ENCODE measurements at regions not wholly inside any gene's neighbourhood (a gene's known extent, or its start where the extent isn't known, plus 50 kb on each side); places are given as distances from the start of the nearest gene placed in this dataset.

DNA sequence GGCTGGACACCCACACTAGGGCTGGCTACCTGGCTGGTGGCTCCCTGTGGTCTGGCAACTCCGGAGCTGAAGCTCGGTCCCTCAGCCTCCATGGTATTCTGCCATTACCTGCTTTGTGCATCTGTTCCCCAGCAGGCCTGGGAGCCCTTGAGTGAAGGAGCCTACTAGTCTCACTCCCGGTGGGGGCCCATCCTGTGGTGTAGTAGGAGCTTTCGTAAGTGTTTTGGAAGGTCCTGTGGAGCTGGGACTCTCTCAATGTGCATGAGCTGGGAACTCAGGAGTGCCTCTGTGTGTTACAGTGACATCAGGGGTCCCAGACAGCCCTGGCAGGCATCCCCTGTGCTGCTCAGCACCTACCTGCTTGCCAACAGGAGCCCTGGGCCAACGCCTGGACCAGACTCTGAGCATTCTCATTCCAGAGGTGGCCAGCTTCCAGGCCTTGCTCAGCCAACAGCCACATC, 267.1 kb downstream of the GADD45G start:
- no peak for DNase-seq

DNA sequence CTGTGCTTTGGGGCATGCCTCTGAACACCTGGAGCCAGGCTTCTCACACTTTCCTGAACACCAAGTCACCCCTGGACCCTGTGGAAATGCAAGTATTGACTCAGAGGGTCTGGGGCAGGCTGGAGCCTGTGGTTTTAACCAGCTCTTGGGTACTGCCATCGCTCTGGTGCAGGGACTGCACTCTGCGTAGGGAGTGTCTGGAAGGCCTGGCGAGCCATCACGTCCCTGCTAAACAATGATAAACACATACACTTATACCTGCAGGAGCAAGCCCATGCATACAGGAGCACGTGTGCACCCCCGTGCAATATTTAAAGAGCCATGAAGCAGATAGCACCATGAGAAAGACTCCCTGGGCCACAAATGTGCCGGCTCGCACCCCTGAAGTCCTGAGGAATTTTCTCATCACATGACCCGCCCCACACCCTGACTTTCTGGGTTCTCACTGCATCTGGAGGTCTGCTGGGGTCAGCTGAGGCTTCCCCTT, 267.7 kb downstream of the GADD45G start:
- no peak for DNase-seq

DNA sequence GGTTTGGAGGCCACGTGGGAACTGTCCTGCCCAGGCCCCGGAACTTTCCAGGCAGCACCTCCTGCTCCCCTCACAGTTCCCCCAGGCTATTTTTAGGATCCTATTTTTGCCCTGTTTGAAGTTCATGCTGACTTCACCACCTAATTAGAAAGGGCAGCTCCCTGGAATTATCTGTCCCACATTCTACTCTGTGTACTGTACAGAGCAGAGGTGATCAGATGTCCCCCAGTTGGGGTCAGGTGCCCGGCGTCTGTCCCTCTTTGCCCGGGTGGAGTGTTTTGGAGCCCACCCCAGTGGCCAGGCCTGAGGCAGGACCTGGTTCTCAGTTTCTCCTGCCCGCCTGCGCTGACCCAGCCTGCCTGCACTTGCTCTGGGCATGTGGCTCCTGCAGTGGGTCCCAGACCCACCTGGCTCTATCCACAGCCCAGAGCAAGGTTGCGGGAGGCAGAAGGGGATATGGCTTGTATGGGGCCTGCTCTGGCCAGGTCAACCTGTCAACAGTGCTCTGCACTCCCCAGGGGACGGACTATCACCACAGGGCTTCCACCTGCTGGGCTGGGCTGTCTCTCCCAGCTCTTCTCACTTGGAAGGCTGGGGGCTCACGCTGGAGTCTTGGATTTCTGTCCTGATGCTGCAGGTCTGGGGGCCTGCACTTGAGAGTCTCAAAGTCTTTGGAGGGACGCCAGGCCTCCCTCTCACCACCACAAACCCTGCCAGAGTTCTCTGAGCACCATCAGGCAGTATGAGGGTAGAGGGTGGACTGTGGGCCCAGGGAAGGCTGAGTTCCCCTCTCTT, 268.3 kb downstream of the GADD45G start:
- no peak for DNase-seq

DNA sequence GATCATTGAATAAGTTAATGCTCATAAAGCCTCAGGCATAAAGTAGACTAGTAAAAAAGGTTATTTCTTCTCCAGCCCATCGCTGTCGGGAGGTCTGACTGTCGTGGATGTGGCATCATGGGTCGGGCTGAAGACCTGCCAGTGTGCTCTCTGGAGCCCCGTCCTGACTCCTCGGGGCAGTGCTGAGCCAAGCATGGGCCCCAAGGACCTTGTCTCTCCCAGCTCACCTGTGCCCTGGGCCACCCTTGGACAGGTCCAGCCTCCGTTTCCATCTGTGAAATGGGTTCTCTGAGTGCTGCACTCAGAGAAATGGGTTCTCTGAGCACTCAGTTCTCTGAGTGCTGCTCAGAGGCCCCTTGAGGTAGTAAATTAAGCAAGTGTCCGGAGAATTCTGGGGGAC, 269.0 kb downstream of the GADD45G start:
- no peak for DNase-seq

DNA sequence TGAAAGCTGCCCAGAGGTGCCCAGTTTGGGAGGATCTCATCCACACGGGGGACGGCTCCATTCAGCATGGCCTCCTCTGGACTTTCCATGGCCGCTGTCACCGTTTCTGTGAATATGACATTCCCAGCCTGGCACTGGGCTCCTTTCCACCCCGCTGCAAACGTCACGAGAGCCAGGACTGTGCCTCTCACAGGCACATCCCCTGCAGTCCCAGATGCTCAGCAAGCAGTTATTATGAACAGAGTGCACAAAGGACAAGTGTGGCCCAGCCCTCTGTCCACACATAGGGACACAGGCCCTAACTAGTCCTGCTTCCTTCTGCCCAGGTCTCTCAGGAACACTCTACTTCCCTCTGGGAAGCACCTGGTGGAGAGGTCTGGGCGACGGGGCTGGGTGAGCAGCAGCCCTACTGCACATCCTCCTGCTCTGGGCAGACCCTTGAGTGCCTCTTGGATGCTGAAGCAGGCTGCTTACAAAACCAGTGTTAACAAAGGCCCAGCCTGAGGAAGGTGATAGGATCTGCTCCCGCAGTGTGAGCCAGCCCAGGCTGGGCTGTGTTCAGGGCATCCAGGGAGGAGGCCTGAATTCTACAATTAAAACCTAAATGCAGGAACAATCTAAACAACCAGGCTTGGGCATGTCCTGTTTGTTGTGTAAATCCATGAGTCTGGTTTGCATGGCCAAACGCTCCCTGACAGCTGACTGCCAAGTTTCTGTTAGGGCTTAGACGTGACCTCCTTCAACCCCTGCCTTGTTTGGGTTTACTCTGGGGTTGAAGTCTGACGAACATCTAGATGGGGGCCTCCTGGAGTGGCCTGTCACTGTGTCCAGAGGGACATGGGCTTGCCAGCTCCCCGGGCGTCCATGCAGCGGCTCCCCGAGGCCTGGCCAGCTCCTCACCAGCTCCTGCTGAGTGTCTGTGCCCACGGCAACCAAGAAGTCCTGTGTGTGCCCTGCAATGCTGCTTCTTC, 269.8 kb downstream of the GADD45G start:
- DNase-seq = no peak

DNA sequence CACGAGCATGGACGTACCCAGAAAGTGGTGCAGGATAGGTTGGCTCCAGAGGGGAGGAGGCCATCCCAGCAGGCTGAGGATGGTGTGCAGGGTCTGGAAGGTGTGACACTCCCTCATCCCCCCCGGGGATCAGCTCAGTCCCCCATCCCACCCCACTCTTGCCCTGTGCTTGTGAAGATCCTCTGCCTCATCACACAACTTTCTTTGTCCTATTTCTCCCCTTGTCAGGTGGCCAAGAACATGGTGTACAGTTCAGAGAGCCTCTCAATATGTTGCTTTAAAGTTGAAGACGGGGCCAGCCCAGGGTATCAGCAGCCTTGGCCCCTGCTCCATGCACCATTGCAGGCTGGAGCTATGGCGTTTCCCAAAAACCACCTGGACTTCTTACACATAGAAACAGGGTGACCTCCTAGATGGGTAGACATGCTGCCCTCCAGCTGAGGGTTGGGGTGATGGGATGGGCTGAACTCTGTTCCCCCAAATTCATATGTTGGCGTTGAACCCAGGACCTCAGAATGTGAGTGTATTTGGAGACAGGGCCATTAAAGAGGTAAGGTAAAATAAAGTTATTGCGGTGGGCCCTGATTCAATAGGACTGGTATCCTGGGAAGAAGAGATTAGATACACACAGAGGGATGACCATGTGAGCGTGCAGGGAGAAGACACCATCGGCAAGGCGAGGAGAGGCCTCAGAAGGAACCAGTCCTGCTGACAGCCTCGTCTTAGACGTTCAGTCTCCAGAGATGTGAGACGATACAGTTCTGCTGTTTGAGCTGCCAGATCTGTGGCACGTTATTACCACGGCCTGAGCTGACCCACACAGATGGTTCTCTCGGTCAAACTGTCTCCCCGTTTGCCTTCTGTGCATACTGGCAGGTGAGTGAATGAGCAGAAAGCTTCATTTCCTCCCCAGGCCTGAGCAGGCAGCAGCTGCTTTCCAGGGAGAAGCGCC, 272.5 kb downstream of the GADD45G start:
- DNase-seq = no peak

DNA sequence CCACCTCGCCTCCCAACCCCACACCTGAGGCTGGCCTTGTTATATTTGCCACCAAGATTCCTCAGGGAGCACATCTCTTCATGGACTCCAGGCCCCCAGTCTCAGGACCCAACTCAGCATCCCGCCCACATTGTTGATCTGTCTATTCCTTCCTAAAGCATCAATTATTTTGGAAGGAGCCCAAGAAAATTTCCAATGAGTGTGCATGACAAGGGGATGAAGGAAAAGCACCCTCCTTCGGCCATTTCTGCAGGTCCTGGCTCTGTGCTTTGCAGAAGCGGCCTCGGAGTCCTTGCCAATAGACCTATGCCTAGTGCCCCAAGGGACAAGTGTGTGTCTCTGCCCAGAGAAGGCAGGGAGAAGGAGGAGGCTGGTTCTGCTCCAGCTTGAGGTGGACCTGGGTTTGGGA, 273.2 kb downstream of the GADD45G start:
- DNase-seq = no peak

DNA sequence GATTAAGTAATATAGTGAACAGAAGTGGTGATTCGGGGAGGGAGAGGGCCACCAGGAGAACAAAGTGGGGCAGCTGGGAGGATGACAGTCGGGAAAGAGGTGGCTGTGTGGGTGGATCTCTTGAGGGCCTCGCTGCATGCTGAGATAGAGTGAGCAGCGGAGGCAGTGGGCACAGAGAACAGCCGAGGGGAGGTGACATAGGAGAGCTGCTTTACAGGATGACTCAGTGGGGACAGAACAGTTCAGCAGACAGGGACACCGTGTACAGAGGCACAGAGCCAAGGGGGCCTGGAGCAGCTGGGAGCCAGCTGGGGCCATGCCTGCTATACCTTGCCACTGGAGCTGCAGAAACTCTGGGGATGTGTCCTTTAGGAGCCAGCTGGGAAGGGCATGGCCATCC, 273.9 kb downstream of the GADD45G start:
- DNase-seq = no peak

DNA sequence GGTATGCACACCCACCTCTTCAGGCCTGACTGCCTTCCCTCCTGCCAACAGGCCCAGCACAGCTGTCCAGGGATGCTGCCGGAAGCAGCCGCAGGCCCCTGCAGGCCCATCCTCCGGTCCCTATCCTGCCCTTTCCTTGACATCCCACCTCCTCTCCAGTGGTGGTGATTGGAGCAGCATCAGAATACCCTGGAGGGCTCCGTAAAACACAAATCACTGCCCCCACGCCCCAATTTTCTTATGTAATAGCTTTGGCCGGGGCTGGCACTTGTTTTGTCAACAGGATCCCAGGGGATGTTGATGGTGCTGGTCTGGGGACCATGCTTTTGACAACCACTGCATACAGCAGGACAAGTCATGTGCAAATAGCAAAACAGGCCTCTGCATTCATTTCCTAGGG, 274.5 kb downstream of the GADD45G start:
- no peak for DNase-seq

DNA sequence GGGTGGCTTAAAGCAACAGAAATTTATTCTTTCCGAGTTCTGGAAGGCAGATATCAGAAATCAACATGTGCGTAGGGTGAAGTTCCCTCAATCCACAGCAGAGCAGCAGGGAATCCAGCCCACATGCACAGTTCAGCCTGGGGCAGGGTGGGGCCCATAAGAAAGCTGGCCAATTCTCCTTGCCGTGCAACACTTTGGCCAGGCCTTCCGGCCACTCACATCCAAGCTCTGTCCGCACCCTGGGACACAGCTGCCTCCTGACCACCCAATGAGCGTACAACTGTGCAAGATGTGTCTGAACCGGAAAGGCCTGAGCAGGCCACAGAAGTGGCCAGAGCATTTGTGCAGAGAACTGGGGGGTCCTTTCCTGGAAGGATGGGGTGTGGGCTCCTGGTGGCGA, 274.9 kb downstream of the GADD45G start:
- DNase-seq = no peak

DNA sequence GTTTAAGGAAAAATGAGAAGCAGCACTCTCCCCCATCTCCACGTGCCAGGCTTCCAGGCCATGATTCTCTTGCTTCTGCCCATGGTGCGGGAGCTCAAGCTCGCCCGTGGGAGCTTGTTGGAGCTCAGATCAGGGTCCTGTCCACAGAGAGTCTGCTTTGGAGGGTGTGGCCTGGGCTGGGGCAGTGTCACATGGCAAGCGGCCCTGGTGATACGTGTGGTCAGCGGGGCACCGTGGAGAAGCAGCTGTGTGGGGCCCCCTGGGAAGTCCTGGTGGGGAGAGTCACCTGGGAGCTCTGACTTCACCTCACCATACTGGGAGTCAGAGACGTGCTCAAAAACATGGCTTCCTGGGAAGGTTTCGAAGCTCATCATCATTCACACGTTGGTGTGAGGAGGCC, 275.3 kb downstream of the GADD45G start:
- no peak for DNase-seq

DNA sequence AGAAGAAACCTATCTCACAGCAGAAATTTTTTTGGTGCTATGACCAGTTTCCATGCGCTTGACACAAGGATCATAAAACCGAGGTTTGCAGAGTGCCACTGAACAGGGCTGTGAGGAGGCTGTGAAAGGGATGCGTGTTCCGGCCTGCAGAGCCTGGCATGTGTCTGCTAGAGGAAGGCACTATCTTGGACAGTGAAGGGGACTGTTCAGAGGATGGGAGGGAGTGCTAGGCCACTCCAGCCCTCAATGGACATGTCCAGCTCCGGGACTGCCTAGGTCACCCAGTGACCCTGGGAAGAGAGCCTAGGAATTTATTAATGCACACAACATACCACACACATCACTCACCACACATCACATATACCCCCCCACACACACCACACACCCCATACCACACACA, 275.9 kb downstream of the GADD45G start:
- DNase-seq = no peak

DNA sequence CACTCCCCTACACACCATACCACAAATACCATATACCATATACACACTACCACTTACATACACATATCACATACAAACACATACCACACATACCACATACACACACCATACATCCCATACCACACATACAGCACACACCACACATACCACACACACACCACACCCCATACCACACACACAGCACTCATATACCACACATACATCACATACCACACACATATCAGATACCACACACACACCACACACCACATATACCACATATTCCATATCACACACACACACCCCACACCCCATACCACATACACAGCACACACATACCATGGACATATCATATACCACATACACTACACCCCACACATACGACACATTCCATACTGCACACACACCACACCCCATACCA, 276.6 kb downstream of the GADD45G start:
- DNase-seq = no peak

DNA sequence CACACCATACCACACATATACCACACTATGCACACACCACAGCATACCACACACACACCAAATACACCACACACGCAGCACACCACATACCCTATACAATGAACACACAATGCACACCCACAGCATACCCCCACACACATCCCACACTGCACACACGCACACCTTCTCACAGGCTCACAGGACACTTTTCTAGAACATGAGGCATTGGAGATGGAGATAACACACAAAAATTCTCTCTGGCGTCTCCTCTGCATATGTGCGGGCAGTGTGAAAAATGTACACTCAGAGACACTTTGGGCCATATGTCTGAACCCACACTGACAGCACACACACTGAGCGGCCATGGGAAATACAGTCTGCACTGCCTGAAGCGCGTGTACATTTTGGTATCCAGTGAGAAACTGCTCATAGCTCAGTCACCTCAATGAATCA, 278.1 kb downstream of the GADD45G start:
- DNase-seq = no peak

DNA sequence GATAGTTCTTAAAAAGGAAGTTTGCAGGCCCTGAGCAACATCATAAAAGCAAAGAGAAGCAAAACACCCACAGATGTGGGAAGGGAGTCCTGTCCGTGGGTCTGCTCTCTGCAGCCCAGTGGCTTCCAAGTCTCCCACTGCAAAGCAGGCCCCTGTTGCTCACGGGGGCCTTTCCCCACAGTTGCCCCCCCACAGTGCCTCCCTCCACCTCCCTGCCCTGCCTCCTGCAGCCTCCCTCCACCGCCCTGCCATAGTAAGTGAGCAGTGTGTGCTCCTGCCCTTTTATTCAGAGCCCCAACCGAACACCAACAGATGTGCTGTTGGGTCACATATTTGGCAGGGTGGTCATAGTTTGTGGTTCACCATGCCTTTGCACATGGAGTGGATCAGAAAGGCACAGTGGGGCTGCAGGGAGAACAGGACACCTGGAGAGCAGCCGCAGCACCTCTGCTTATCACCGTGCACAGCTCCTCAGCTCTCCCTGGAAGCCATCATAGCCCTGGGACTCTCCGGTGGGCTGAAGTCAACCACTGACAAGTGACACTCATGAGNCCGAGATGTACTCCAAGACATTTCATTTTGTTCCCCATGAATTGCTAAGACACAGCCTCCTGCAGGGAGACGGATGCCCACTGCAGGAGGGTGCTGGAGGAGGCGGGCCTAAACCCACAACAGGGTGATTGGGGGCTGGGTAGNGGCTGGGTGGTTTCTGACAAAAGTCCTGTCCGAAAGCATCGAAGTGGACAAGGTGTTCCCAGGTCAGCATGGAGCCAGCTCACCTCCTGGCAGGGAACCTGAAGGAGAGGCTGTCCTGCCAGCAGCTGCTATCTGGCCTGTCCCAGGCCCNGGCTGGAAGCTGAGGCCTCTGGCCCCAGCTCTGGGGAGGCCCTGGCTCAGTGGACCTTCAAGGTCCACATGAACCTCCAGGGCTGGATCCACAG, 278.9 kb downstream of the GADD45G start:
- no peak for DNase-seq

DNA sequence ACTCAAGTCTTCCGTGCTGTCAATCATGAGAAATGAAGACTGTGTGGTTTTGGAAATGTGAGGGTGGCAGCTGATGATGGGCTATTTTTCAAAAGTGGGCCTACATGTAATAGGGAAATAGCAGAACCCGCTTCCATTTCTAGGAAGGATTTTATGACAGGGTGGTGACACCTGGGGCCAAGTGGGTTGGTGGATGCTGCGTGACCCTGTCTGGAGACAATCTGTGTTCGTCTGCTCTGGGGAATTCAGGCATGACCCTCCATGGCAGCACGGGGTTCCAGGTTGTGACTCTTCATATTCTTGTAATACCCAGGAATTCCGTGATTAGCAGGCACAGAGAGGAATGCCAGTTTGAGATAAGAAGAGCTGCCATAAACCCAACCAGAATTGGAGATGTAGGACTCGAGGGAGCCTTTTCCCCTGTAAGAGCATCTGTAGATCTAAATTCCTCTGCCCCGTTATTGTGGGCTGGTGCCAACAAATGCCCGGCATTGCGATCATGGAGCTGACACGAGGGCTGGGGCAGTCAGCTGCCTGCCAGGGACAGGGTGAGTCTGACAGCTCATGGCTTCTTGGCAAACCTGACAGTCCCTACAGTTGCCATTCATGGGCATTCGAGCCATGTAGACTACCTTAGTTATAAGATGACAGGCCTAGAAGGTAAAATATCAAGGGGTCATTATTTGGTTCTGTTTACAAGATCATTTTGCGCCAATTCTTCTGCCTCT, 279.7 kb downstream of the GADD45G start:
- DNase-seq = no peak

DNA sequence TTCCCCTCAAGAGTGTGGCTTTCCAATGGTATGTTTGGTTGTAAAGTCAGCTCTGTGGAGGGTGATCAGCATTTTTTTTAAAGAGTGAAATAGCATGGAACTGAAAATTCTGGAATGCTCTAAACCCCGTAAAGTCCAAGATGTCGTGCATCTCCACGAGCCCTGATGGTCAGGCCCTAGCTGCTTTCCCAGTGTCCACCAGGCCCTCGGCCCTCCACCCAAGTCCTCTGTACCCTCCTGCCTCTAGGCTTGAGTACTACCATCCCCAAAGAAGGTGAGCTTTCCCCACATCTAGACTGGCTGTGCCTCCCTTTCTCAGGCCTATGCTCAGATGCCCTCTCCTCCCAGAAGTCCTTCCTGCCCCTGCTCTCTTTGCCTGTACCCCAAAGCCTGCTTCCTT, 280.3 kb downstream of the GADD45G start:
- DNase-seq = no peak

DNA sequence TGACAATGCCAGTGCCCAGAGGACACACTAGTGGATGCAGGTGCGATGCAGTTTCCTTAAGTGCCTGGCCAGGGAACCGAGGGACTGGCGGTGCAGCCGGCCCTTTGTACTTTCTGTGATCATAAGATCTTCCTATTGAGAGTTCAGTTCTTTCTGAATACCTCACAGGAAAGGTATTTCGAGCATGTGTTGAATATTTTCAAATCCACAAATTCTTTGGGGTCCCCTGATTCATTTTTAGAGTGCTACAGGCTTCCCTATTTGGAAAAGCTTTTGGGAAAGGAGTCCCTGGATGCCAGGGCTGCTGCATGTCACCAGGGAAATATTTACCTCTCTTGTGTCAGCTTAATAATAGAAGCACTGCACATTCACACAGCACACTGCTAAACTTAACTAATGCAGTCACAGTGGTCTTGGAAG, 281.5 kb downstream of the GADD45G start:
- no peak for DNase-seq

DNA sequence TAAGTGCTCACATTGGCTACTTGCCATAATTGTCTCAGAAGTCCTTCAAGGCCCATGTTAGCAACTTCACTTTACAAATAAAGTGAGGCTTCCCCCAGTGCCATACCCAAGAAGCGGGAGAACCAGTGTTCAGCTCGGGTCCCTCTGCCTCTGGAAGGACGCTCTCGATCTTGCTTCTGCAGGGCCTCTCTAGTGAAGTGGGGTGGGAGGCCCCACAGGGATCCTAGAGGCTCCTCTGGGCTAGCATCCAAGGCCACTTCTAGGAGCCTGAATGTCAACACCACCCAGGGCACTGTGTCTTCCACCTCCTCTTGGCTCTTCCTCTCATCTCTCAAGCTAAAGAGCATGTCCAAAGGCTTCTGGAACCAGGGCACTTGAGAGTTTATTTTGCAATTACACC, 282.5 kb downstream of the GADD45G start:
- DNase-seq = no peak

DNA sequence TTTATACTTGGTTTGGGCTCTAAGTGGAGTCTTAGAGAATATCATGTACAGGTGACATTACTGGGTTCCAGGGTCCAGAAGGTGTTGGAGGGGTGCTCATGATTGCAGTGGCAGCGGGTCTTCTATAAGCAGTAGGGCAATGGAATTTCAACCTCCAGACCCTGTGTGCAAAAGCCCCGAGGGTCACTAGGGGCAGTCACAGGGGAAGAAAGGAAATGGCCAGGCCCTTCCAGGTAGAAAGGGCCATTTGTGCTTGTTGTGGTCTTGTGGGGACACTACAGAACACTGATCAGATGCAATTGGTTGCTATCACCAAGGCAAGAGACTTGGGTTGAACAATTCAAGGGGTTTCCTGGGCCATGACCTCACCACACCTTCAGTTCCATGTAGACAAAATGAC, 283.4 kb downstream of the GADD45G start:
- DNase-seq = no peak

DNA sequence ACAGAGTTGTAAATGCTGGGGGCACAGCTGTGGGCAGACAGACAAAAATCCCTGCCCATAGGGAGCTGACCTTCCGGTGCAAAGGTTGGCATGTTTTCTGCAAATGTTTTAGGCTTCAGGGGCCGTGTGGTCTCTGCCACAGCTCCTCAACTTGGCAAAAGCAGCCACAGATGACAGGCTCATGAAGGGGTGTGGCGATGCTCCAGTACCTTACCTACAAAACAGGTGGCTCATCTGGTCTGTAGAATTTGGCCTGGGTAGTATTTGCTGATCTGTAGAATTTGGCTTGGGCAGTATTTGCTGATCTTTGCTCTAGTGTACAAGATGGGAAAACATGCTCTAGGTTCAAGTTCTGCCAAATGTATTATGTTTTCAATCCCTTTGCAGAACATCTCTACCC, 283.9 kb downstream of the GADD45G start:
- no peak for DNase-seq
